OCI-M2 (cell line): ENCODE measurements at regions not wholly inside any gene's neighbourhood (a gene's known extent, or its start where the extent isn't known, plus 50 kb on each side); places are given as distances from the start of the nearest gene placed in this dataset.

Experiments
- DNase-seq: peaks from one replicate; lab custom pipeline; 2025; ENCODE audit not compliant: unreplicated experiment; lab: John Stamatoyannopoulos, UW

- no peak for DNase-seq
Observed at GRCh38 chr9:515665-516064, 301.0 kb downstream of the DOCK8 start.

GRCh38 chr9:517993-518392, 303.3 kb downstream of the DOCK8 start:
- DNase-seq, result no peak

DNA sequence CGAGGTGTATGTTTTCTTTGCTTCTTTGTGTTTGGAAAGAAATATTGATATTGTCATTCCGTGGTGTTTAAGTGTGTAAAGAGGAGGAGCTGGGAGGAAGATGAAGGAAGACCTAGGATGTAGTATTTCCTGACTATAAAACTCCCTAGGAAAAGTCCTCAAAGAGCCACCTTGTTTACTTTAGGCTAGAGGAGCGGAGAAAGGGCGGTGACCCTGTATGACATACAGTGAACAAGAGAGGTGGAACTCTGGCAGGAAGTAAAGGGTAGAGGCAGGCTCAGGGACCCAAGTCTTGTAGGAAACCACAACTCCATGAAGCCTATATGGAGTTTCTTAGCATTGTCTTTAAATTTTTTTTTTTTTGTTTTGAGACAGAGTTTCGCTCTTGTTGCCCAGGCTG, 303.9 kb downstream of the DOCK8 start:
- no peak for DNase-seq

DNA sequence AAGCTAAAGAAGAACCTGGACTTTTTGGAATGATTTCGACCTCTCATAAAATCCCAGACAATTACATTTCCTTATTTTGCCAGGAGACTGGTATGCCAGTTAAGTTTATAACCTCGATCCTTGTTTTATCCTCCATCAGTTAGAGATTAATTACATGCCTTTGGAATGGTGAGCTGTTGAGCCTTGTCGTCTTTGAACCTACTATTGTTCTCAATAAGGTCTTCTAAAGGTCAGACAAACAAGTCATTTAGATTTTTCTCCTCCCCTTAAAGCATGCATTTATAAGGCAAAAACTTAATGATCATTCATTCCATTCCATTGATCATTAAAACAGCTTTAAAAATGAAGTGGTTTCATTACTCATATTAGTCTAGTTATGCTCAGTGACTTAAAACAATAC, 304.9 kb downstream of the DOCK8 start:
- DNase-seq, result no peak

GRCh38 chr9:520302-520701, 305.6 kb downstream of the DOCK8 start:
- no peak for DNase-seq

DNA sequence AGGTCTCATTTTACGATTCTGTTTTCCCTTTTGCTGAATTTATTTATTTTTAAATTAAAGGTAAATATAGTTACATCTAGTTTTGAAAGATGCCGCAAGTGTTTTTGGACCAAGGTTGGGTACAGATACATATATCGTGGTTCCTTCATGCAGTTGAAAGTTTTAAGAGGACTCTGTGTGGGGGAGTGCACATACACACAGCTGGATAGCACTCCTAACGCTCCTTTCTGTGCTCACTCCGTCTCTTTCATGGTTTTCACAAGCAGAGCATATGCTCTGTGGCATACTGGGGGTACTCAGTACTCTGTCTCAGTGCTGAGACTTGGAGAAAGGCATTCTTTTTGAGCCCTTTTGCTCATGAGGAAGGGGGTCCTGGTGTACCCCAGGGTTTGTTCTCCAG, 307.5 kb downstream of the DOCK8 start:
- DNase-seq, result no peak

DNA sequence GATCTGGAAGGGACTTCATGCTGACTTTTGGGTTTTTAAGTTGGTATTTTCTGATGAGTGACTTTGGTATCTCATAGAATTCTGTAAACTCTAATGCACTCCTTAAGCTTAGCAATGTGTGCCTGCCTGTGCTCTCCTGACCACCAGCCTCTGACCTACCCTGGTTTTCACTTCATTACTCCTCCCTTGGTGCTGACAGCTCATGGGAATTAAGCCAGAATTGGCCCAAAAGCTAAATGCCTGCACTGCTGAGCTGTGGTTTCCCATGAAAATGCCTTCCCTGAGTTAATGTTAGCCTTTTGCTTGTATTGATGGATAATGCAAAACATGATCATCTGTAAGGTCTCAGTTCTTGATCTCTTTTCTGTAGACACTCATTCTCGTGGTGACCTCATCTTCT, 308.0 kb downstream of the DOCK8 start:
- DNase-seq, result no peak

- no peak for DNase-seq
Observed at GRCh38 chr9:523444-523843, 308.8 kb downstream of the DOCK8 start.

DNA sequence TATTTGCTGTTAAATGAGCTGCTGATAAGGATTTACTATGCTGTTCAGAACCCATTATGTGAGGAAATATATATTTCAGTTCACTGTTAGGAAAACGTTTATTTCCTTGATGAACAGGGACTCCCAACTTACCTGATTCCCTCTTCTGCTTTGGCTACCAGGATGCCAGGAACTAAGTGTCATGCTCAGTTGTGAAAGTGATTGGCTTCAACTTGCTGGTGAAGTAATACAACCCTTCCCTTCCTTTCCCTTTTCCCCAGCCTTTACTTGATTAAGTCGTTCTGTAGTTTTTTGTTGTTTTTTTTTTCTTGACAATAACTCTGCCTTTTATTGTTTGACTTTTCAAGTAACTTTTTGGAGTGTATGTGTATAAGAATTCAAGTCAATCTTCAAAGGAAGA, 309.3 kb downstream of the DOCK8 start:
- no peak for DNase-seq

DNA sequence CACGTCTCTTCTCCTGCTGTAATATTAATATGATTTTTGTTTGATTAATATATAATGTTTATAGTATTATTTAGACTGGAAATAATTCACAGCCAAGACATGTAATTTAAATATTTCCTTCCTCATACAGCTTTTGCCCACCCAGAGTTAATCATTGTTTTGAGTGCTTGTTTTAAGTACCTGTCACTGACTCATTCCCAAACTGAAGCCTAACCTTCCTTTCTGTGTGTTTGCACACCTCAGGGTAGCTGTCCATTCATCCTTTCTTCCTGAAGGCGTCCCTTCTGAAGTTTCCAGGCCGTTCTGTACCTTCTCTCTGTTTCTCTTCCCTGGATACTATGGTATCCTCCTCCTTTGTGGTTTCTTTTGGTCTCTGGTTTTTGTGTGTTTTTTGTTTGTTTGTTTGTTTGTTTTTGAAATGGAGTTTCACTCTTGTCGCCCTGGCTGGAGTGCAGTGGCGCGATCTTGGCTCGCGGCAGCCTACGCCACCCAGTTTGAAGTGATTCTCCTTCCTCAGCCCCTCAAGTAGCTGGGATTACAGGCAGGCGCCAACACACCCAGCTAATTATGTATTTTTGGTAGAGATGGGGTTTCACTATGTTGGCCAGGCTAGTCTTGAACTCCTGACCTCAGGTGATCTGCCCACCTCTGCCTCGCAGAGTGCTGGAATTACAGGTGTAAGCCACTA, 312.4 kb downstream of the DOCK8 start:
- no peak for DNase-seq

- DNase-seq, result no peak
Observed at GRCh38 chr9:529731-530130, 311.8 kb upstream of the DMRT1 start.

DNA sequence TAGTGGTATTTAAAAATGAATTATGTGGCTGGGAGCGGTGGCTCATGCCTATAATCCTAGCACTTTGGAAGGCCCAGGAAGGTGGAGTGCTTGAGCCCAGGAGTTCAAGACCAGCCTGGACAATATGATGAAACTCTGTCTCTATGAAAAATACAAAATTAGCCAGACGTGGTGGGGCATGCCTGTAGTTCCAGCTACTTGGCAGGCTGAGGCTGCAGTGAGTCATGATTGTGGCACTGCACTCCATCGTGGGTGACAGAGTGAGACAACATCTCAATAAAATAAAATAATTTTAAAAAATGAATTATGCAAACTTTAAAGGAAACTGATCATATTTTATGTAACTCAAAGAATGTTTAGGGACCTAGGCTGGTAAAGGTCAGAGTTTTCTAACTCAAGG, 310.8 kb upstream of the DMRT1 start:
- DNase-seq, result no peak

DNA sequence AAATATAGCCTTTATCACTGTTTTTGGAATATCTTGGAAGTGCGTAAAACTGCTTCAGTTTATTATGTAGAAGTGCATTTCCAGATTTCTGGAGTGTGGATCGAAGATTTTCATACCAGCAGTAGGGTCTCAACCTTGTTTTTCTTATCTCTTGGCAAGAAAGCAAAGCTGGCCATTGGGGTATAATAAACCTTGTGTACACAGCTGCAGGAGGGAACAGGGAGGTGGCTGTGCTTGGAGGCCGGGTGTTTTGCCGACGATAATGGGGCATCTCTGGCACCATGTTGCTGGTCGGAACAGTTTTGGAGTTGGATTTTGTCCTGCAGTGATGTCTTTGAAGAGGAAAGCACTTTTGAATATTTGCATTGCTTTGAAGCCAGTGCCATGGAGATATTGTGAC, 308.8 kb upstream of the DMRT1 start:
- DNase-seq, result no peak

DNA sequence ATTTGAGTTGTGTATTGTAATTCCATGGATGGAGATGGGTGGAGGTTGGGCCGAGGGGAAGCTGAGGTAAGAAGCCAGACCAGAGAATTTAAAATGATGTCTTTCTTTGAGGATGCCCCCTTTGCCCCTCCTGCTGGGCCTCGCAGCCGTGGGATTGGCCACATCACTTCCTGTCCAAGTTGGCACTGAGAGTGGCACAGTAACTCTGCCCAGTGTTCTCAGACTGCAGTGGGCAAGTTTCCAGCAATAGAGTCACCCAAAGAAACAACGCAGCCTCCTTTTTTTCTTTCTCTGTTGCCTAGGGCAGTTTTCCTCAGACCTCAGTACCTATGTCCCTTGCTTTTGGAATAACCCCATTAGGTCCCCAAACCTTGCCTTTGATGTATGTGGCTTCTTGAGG, 306.6 kb upstream of the DMRT1 start:
- no peak for DNase-seq

- no peak for DNase-seq
Observed at GRCh38 chr9:535356-535755, 306.1 kb upstream of the DMRT1 start.

- no peak for DNase-seq
Observed at GRCh38 chr9:536597-537511, 304.6 kb upstream of the DMRT1 start.

DNA sequence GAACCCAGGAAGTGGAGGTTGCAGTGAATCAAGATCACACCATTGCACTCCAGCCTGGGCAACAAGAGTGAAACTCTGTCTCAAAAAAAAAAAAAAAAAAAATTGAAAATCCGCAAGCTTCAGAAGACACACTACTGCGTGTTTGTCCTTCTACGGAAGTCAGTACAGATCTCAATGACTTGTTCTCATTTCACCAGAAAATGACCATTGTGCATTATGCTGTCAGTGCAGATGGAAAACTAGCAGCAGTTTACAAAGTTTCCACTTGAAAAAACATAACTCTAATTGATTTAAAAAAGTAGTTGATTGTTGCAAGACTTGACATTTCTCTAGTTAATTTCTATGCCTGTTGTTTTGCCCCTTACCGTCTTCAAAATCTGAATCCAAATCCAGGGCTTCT, 298.0 kb upstream of the DMRT1 start:
- DNase-seq, result no peak

DNA sequence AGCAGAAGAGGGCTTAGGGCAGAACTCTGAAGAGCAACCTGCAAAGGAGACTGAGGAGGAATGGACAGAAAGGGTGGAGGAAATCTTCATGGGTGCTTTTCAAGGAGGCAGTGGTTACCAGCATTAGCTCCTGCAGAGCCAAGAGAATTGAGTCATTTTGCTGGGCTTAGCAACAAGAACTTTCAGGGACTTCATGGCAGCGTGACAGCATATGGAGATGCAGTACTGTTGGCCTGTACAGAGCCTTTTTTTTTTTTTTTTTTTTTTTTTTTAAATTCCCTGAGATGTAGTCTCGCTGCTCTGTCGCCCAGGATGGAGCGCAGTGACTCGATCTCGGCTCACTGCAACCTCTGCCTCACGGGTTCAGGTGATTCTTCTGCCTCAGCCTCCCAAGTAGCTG, 296.0 kb upstream of the DMRT1 start:
- DNase-seq, result no peak

GRCh38 chr9:546235-546634, 295.3 kb upstream of the DMRT1 start:
- DNase-seq, result no peak

- no peak for DNase-seq
Observed at GRCh38 chr9:546797-547223, 294.7 kb upstream of the DMRT1 start.

DNA sequence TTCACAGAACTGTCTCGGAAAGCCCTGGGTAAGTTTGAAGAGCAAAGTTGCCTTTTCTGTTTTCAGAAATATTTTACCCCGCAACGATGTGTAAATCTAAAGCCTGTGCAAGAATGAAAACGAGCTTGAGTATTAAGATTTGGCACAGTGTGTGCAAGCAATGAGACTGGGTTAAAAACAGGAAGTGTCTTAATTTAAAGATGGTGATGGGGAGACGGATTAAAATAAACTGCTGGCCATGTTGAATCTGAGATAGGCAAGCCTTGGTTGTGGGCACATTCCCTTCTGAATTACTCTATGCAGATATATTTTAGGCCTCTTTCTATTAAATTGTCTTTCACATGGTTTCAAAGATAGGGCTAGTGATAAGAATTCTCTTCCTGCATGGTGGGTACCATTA, 294.2 kb upstream of the DMRT1 start:
- no peak for DNase-seq

DNA sequence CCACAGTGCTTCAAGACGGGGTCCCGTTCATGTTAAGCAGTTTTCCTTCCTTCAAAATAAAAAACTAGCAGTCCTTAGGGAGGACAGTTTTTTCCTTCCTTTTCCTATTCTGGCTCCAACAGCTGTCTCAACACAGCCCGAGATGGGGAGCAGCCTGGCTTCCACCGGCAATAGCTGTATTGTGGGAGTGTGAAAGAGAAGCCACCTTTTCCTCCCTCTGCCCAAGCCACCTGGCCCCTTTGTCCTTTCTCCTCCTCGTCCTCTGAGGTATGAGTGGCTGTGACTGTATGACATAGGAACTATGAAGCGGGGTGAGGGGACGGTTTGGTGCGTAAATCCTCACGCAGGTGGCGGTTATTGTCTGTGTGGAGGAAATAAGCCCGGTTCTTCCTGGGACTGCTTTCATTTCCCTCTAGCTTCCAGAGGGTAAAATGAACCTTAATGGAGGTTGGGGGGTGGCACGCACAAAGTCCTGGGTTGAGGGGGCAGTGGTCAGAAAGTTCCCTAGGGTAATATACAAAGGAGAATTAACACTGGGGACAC, 292.0 kb upstream of the DMRT1 start:
- no peak for DNase-seq
